Esophagus muscularis mucosa (tissue), 4 donors: ENCODE measurements at regions not wholly inside any gene's neighbourhood (a gene's known extent, or its start where the extent isn't known, plus 50 kb on each side); places are given as distances from the start of the nearest gene placed in this dataset.
A peak's percentile ranks its signal among the peaks of the same experiment; 100 is the strongest.

Experiments used
- DNase-seq: peaks from one replicate; pipeline ENCODE4 v3.0.0-alpha.2; 2017; ENCODE audit errors: extremely low spot score
- H3K27ac ChIP-seq, 4 donors: fragments of 200-600 bp; sonication (generic); replicated peaks in 1 of 4; 1 replicate in 3 of 4; 2 replicates in 1 of 4; pipeline ENCODE4 v1.5.1; 2016 to 2019; ENCODE audit warnings: mild to moderate bottlenecking in 1 of 4
- H3K27me3 ChIP-seq, 4 donors: fragments of 200-600 bp; sonication (generic); one replicate each; pipeline versions ENCODE4 v1.5.1 to v1.6.0; 2016 to 2019
- H3K36me3 ChIP-seq, 4 donors: fragments of 200-600 bp; sonication (generic); one replicate each; pipeline ENCODE4 v1.5.1; 2016 to 2019
- H3K4me1 ChIP-seq, 4 donors: fragments of 200-600 bp; sonication (generic); one replicate each; pipeline ENCODE4 v1.5.1; 2016 to 2019
- H3K4me3 ChIP-seq, 4 donors: fragments of 200-600 bp; sonication (generic); 1 replicate in 2 of 4; 2 replicates in 2 of 4; pipeline ENCODE4 v1.5.1; 2016 to 2019; ENCODE audit warnings: mild to moderate bottlenecking in 4 of 4, moderate library complexity in 1 of 4
- H3K9me3 ChIP-seq, 4 donors: fragments of 200-600 bp; sonication (generic); 1 replicate in 3 of 4; 2 replicates in 1 of 4; pipeline ENCODE4 v1.5.1; 2016 to 2019
- EP300 ChIP-seq: sonication (generic); formaldehyde crosslinking; IDR thresholded peaks from one replicate; pipeline ENCODE4 v1.6.1; 2017; ENCODE audit warnings: antibody characterized with exemption
- POLR2A ChIP-seq: fragments of 450-650 bp; IDR thresholded peaks from one replicate; pipeline ENCODE4 v1.6.1; 2017; ENCODE audit warnings: antibody characterized with exemption, moderate library complexity, mild to moderate bottlenecking, low read depth
- POLR2AphosphoS5 ChIP-seq, 2 donors: sonication (generic); formaldehyde crosslinking; IDR thresholded peaks; one replicate each; pipeline ENCODE4 v1.6.1; 2017; ENCODE audit warnings: antibody characterized with exemption in 2 of 2
- WGBS: methylation state at CpG from one replicate; pipeline ENCODE4 v1.1.5; 2018; 5-methylcytosine and 5-hydroxymethylcytosine counted together
- intact Hi-C: fragments of 100-400 bp; cut with DNase I; formaldehyde crosslinking; loops from one replicate; pipeline ENCODE4 v1.15.1; 2023
- TF ChIP-seq, protein P1 (sequence below), 3 experiments: fragments of 200-600 bp in 2 of 3; fragments of 450-650 bp in 1 of 3; sonication (generic) in 2 of 3; IDR thresholded peaks; one replicate each; pipeline ENCODE4 v1.5.1; 2017 to 2019; ENCODE audit warnings: antibody characterized with exemption in 3 of 3, mild to moderate bottlenecking in 2 of 3, moderate library complexity in 1 of 3

- H3K27ac ChIP-seq: no peak overlapping the region
- intact Hi-C loops: no loop called here
- no peak for DNase-seq
- peaks cover 0 to 6% (median 0%) of the 10 kb centered on the region in 4 donors for H3K9me3 ChIP-seq
- H3K36me3 ChIP-seq: no peaks in the 10 kb centered on the region
- peaks cover 0 to 12% (median 0%) of the 10 kb centered on the region in 4 donors for H3K27me3 ChIP-seq
- no peaks in the 10 kb centered on the region for H3K4me1 ChIP-seq
- TF ChIP-seq POLR2AphosphoS5 (IDR thresholded peaks at IDR 0.05) (no peak), EP300 (no peak), POLR2A (no peak)
- TF ChIP-seq, protein P1, sequence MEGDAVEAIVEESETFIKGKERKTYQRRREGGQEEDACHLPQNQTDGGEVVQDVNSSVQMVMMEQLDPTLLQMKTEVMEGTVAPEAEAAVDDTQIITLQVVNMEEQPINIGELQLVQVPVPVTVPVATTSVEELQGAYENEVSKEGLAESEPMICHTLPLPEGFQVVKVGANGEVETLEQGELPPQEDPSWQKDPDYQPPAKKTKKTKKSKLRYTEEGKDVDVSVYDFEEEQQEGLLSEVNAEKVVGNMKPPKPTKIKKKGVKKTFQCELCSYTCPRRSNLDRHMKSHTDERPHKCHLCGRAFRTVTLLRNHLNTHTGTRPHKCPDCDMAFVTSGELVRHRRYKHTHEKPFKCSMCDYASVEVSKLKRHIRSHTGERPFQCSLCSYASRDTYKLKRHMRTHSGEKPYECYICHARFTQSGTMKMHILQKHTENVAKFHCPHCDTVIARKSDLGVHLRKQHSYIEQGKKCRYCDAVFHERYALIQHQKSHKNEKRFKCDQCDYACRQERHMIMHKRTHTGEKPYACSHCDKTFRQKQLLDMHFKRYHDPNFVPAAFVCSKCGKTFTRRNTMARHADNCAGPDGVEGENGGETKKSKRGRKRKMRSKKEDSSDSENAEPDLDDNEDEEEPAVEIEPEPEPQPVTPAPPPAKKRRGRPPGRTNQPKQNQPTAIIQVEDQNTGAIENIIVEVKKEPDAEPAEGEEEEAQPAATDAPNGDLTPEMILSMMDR (IDR thresholded peaks at IDR 0.05): no peak
- H3K4me3 ChIP-seq: no peak overlapping the region
These were observed 305.2 kb upstream of the RBFOX1 start for GRCh38 chr16:7027401-7027800.

GRCh38 chr16:7026639-7027038 lies 306.0 kb upstream of the RBFOX1 start:
- Histone ChIP-seq H3K4me3 (no peak overlapping the region), H3K27ac (no peak overlapping the region), H3K27me3 (peaks cover 0 to 12% (median 0%) of the 10 kb centered on the region in 4 donors), H3K9me3 (peaks cover 0 to 6% (median 0%) of the 10 kb centered on the region in 4 donors), H3K36me3 (no peaks in the 10 kb centered on the region), H3K4me1 (no peaks in the 10 kb centered on the region)
- no peak for DNase-seq
- TF ChIP-seq POLR2A (no peak), EP300 (no peak), POLR2AphosphoS5 (IDR thresholded peaks at IDR 0.05) (no peak)
- TF ChIP-seq, protein P1 (IDR thresholded peaks at IDR 0.05): no peak
- intact Hi-C loops: no loop called here
- WGBS: 56% methylated on average over 5 of the region's 6 CpGs

DNA sequence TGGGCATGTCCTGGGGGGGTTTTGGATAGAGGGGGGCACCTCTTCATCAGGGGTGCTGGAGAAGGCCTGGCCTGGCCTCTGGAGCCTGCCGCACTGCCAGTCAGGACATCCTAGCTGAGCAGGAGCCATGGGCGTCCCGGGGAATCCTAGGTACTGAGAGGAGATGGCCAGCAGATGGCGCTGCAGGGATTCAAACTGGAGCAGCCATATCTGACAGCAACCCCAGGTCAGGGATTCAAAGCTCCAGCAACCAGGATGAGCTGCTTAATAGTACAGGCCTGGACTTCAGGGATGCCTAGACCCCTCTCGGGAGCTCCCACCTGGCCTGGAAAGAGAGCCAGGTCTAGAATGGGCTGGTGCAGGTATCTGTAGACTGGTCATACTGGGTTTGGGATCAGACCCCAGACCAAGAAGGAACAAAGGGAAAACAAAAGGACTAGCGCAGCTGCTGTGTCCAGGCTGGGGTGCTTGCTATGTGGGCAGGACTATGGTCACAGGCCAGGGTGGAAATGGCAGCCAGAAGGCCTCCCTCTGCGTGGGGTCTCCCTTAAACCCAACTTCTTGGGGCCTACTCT lies 306.9 kb upstream of the RBFOX1 start:
- Histone ChIP-seq H3K4me3 (no peak overlapping the region), H3K36me3 (no peaks in the 10 kb centered on the region), H3K4me1 (no peaks in the 10 kb centered on the region), H3K27me3 (peaks cover 0 to 12% (median 0%) of the 10 kb centered on the region in 4 donors), H3K9me3 (peaks cover 0 to 6% (median 0%) of the 10 kb centered on the region in 4 donors), H3K27ac (no peak overlapping the region)
- intact Hi-C loops: no loop called here
- WGBS: 27% methylated on average over 7 of the region's 7 CpGs
- TF ChIP-seq, protein P1 (IDR thresholded peaks at IDR 0.05): peak in 2 of 3 experiments; percentile 15 to 27
- TF ChIP-seq EP300: no peak
- no peak for DNase-seq

- H3K36me3 ChIP-seq: no peaks in the 10 kb centered on the region
- H3K27ac ChIP-seq: no peak overlapping the region
- H3K4me1 ChIP-seq: no peaks in the 10 kb centered on the region
- no peaks in the 10 kb centered on the region for H3K9me3 ChIP-seq
- DNase-seq: no peak
- 84% methylated on average over 2 of the region's 2 CpGs for WGBS
- peaks cover 0 to 12% (median 0%) of the 10 kb centered on the region in 4 donors for H3K27me3 ChIP-seq
- intact Hi-C loops: no loop called here
- TF ChIP-seq, protein P1 (IDR thresholded peaks at IDR 0.05): no peak
- no peak for TF ChIP-seq EP300
- no peak for TF ChIP-seq POLR2AphosphoS5 (IDR thresholded peaks at IDR 0.05)
- TF ChIP-seq POLR2A: no peak
- no peak overlapping the region for H3K4me3 ChIP-seq
These were observed 310.9 kb upstream of the RBFOX1 start for GRCh38 chr16:7021653-7022275.
